ENCODE measurements at regions not wholly inside any gene's neighbourhood (a gene's known extent, or its start where the extent isn't known, plus 50 kb on each side); places are given as distances from the start of the nearest gene placed in this dataset.

- Histone ChIP-seq H3K36me3 (no peaks in the 10 kb centered on the region), H3K4me3 (no peak overlapping the region), H3K4me1 (ENCODE audit: insufficient read depth) (no peaks in the 10 kb centered on the region), H3K9me3 (peaks cover 0 to 5% of the 10 kb centered on the region in 2 donors), H3K27me3 (no peaks in the 10 kb centered on the region), H3K27ac (no peak overlapping the region)
- intact Hi-C loops (cut with DNase I): no loop called here
- WGBS, 3 donors: 28 to 51% (median 36%) methylated on average over 1 of the region's 1 CpG
- DNase-seq: no peak
- no peak for TF ChIP-seq POLR2A (IDR thresholded peaks at IDR 0.05)
- TF ChIP-seq EP300 (IDR thresholded peaks at IDR 0.05): no peak
- TF ChIP-seq CTCF (IDR thresholded peaks at IDR 0.05): no peak
Measured at GRCh38 chr7:67825356-67825755, 828.7 kb downstream of the TYW1 start.

GRCh38 chr7:67841896-67842295 lies 845.3 kb downstream of the TYW1 start:
- H3K27me3 ChIP-seq: no peaks in the 10 kb centered on the region
- no peak overlapping the region for H3K4me3 ChIP-seq
- DNase-seq: no peak
- intact Hi-C loops (cut with DNase I): no loop called here
- no peaks in the 10 kb centered on the region for H3K9me3 ChIP-seq
- no peaks in the 10 kb centered on the region for H3K4me1 ChIP-seq (ENCODE audit: insufficient read depth)
- 91 to 94% (median 93%) methylated on average over 4 of the region's 4 CpGs for WGBS, 3 donors
- TF ChIP-seq POLR2A (IDR thresholded peaks at IDR 0.05) (no peak), EP300 (IDR thresholded peaks at IDR 0.05) (no peak), CTCF (IDR thresholded peaks at IDR 0.05) (no peak)
- H3K36me3 ChIP-seq: no peaks in the 10 kb centered on the region
- H3K27ac ChIP-seq: no peak overlapping the region

- 54 to 70% (median 58%) methylated on average over 4 of the region's 4 CpGs for WGBS, 3 donors
- Histone ChIP-seq H3K4me3 (no peak overlapping the region), H3K9me3 (no peaks in the 10 kb centered on the region), H3K27me3 (no peaks in the 10 kb centered on the region), H3K36me3 (no peaks in the 10 kb centered on the region), H3K4me1 (ENCODE audit: insufficient read depth) (no peaks in the 10 kb centered on the region), H3K27ac (no peak overlapping the region)
- intact Hi-C loops (cut with DNase I): no loop called here
- no peak for DNase-seq
- TF ChIP-seq POLR2A (IDR thresholded peaks at IDR 0.05) (no peak), CTCF (IDR thresholded peaks at IDR 0.05) (no peak), EP300 (IDR thresholded peaks at IDR 0.05) (no peak)
Measured at GRCh38 chr7:67842571-67842970, 845.9 kb downstream of the TYW1 start.

- 54 to 66% (median 60%) methylated on average over 6 of the region's 6 CpGs for WGBS, 3 donors
- no peak overlapping the region for H3K4me3 ChIP-seq
- no peaks in the 10 kb centered on the region for H3K36me3 ChIP-seq
- TF ChIP-seq EP300 (IDR thresholded peaks at IDR 0.05) (no peak), POLR2A (IDR thresholded peaks at IDR 0.05) (no peak), CTCF (IDR thresholded peaks at IDR 0.05) (no peak)
- H3K27me3 ChIP-seq: no peaks in the 10 kb centered on the region
- DNase-seq: no peak
- no peaks in the 10 kb centered on the region for H3K4me1 ChIP-seq (ENCODE audit: insufficient read depth)
- no peak overlapping the region for H3K27ac ChIP-seq
- H3K9me3 ChIP-seq: no peaks in the 10 kb centered on the region
- intact Hi-C loops (cut with DNase I): no loop called here
Measured at GRCh38 chr7:67843001-67843565, 846.5 kb downstream of the TYW1 start.

Measured in ovary (tissue), 7 donors.